IMR-90 (cell line): ENCODE measurements at regions not wholly inside any gene's neighbourhood (a gene's known extent, or its start where the extent isn't known, plus 50 kb on each side); places are given as distances from the start of the nearest gene placed in this dataset.
"Not testable (repeated sequence)": the region's sequence is repeated elsewhere in the genome, so short reads cannot be mapped to it uniquely, and the experiment has no call there.

Experiments used
- BHLHE40 ChIP-seq: fragments of 150-350 bp; IDR thresholded peaks from 2 replicates; pipeline ENCODE4 v1.6.1; 2016; ENCODE audit warnings: mild to moderate bottlenecking, low read depth, low read length
- CTCF ChIP-seq: conservative IDR thresholded peaks from 2 replicates; pipeline ENCODE4 v1.5.1; 2012; ENCODE audit warnings: mild to moderate bottlenecking, low read depth, low read length, improper control_type of control experiment
- POLR2A ChIP-seq: IDR thresholded peaks from 2 replicates; pipeline ENCODE4 v1.6.1; 2012; ENCODE audit warnings: mild to moderate bottlenecking, low read depth, low read length
- RAD21 ChIP-seq: IDR thresholded peaks from 2 replicates; pipeline ENCODE4 v1.6.1; 2012; ENCODE audit warnings: low read length, improper control_type of control experiment

- TF ChIP-seq CTCF, RAD21, POLR2A, BHLHE40: not testable (repeated sequence)
Observed at GRCh38 chr3:171519423-171519822, 59.2 kb upstream of the TNIK start.
